HCT116 (cell line): ENCODE measurements at regions not wholly inside any gene's neighbourhood (a gene's known extent, or its start where the extent isn't known, plus 50 kb on each side); places are given as distances from the start of the nearest gene placed in this dataset.

Experiments used
- CEBPB ChIP-seq: IDR thresholded peaks from 2 replicates; pipeline ENCODE4 v1.6.1; 2012; ENCODE audit warnings: low read depth
- CTCF ChIP-seq, 3 experiments: fragments of 200-600 bp in 1 of 3; sonication (generic) in 1 of 3; IDR thresholded peaks in 2 of 3; conservative IDR thresholded peaks in 1 of 3; 2 replicates each; pipeline ENCODE4 v1.5.1; 2012 to 2017; ENCODE audit warnings: low read depth in 2 of 3, low read length in 2 of 3, antibody characterized with exemption in 1 of 3, borderline replicate concordance in 1 of 3, control low read depth in 1 of 3, mild to moderate bottlenecking in 1 of 3, mixed read lengths in 1 of 3, mixed run types in 1 of 3, moderate library complexity in 1 of 3; ENCODE audit not compliant: insufficient read depth in 1 of 3
- MAX ChIP-seq: IDR thresholded peaks from 2 replicates; pipeline ENCODE4 v1.6.1; 2012
- POLR2A ChIP-seq: IDR thresholded peaks from 2 replicates; pipeline ENCODE4 v1.7.0; 2011; ENCODE audit warnings: borderline replicate concordance; ENCODE audit not compliant: insufficient read depth, insufficient read length; ENCODE audit errors: extremely low read depth
- POLR2AphosphoS5 ChIP-seq: IDR thresholded peaks from 2 replicates; pipeline ENCODE4 v1.6.1; 2011; ENCODE audit warnings: mild to moderate bottlenecking, low read depth, low read length, moderate library complexity
- RAD21 ChIP-seq: IDR thresholded peaks from 2 replicates; pipeline ENCODE4 v1.6.1; 2012; ENCODE audit warnings: low read depth, mild to moderate bottlenecking
- ZFX ChIP-seq: fragments of 450-650 bp; IDR thresholded peaks from 2 replicates; pipeline ENCODE4 v1.6.1; 2017
- ZNF274 ChIP-seq: fragments of 200-500 bp; sonication (Bioruptor generic); IDR thresholded peaks from 2 replicates; pipeline ENCODE4 v1.6.1; 2014; ENCODE audit warnings: mild to moderate bottlenecking, low read depth, low read length, inconsistent platforms
- TF ChIP-seq, protein P1 (sequence below): IDR thresholded peaks from 2 replicates; pipeline ENCODE4 v1.6.1; 2011; ENCODE audit warnings: mild to moderate bottlenecking, low read length, moderate library complexity; ENCODE audit not compliant: insufficient replicate concordance; ENCODE audit errors: extremely low read depth

DNA sequence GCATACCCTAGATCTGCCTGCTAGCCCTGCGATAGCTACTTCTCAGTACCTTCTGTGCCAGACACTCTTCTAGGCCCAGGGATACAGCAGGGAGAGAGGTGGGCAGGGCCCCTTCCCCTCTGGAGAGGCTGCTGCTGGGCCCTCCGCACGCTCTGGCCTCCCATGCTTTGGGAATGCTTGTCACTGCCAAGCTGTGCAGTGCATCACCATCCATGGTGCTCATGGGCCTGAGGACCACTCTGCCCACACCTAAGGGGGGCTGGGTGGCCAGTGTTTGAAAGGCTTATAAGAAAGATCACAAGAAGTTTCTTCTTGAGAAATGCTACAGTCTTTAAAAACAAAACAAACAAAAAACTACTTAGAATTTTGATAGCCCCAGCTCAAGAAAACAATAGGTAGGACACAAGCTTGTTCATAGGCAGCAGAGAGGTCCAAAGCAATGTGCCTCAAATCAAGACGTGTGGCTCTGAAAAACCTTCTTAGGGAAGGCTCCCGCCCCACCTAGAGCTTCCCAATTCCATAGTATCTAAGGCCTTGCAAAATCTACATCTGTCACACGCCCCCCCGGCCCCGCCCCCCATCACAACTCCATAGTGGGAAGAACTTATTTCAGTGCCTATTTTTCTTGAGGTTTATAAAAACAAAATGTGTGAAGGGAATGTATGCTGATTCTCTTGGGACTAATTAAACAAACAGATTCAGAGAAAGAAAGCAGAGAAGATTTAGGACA lies 145.8 kb downstream of the TM9SF2 start:
- TF ChIP-seq CTCF (IDR thresholded peaks at IDR 0.05 in 2 of 3, conservative IDR thresholded peaks at IDR 0.05 in 1 of 3; ENCODE audit: borderline replicate concordance in 1 of 3, insufficient read depth in 1 of 3, low read depth in 2 of 3, low read length in 2 of 3): no peak
- TF ChIP-seq, protein P1, sequence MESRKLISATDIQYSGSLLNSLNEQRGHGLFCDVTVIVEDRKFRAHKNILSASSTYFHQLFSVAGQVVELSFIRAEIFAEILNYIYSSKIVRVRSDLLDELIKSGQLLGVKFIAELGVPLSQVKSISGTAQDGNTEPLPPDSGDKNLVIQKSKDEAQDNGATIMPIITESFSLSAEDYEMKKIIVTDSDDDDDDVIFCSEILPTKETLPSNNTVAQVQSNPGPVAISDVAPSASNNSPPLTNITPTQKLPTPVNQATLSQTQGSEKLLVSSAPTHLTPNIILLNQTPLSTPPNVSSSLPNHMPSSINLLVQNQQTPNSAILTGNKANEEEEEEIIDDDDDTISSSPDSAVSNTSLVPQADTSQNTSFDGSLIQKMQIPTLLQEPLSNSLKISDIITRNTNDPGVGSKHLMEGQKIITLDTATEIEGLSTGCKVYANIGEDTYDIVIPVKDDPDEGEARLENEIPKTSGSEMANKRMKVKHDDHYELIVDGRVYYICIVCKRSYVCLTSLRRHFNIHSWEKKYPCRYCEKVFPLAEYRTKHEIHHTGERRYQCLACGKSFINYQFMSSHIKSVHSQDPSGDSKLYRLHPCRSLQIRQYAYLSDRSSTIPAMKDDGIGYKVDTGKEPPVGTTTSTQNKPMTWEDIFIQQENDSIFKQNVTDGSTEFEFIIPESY: no peak
- TF ChIP-seq ZNF274: no peak
- no peak for TF ChIP-seq MAX
- TF ChIP-seq RAD21: no peak
- TF ChIP-seq ZFX: no peak
- TF ChIP-seq POLR2A: no peak
- no peak for TF ChIP-seq CEBPB
- TF ChIP-seq POLR2AphosphoS5: no peak
